ENCODE measurements at regions not wholly inside any gene's neighbourhood (a gene's known extent, or its start where the extent isn't known, plus 50 kb on each side); places are given as distances from the start of the nearest gene placed in this dataset.

DNA sequence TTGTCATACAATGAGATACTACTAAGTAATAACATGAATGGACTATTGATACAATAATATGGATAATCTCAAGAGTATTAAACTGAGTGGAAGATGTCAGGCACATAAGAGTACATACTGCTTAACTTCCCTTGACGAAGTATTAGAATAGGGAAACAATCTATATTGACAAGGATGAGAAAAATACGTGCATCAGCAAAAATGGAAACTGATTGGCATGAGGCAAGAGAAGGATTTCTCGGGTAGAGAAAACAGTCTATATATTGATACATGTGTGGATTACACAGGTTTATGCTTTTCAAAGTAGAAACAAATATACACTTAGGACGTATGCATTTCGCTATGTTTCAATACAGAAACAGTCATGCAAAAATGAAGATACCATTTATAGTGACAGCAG is 57.4 kb downstream of the PRR20E start:
- Histone ChIP-seq H3K9me3 (ENCODE audit: control insufficient read depth, insufficient read depth, low read length) (no peaks in the 10 kb centered on the region), H3K27me3 (ENCODE audit: control insufficient read depth, insufficient read depth, low read length) (no peaks in the 10 kb centered on the region), H3K9ac (ENCODE audit: low read depth, low read length) (no peak overlapping the region), H3K4me1 (ENCODE audit: control insufficient read depth, insufficient read depth, low read length) (no peaks in the 10 kb centered on the region), H3K4me3 (ENCODE audit: low read depth, low read length) (no peak overlapping the region), H3K36me3 (ENCODE audit: control insufficient read depth, insufficient read depth, low read length) (no peaks in the 10 kb centered on the region), H3K27ac (ENCODE audit: low read depth, low read length) (no peak overlapping the region)

DNA sequence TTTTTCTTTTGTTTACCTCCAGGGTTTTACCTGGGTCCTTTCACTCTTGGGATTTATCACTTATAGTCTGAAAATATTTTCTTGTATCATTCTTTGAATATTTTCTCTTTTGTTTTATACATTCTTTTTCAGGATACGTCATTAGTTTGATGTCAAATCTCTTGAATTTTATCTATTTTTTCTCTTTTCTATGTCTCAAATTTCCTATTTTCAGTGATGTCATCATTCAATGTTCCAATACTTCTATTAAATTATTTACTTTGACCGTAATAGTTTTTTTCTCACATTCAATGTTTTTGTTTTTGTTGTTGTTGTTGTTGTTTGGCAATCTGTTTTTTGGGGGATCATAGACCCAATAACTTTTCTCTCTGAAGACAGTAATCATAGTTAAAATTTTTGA is 83.5 kb downstream of the PRR20E start:
- no peaks in the 10 kb centered on the region for H3K9me3 ChIP-seq (ENCODE audit: control insufficient read depth, insufficient read depth, low read length)
- H3K27me3 ChIP-seq (ENCODE audit: control insufficient read depth, insufficient read depth, low read length): no peaks in the 10 kb centered on the region
- H3K27ac ChIP-seq (ENCODE audit: low read depth, low read length): no peak overlapping the region
- no peak overlapping the region for H3K4me3 ChIP-seq (ENCODE audit: low read depth, low read length)
- no peaks in the 10 kb centered on the region for H3K4me1 ChIP-seq (ENCODE audit: control insufficient read depth, insufficient read depth, low read length)
- no peak overlapping the region for H3K9ac ChIP-seq (ENCODE audit: low read depth, low read length)
- no peaks in the 10 kb centered on the region for H3K36me3 ChIP-seq (ENCODE audit: control insufficient read depth, insufficient read depth, low read length)

DNA sequence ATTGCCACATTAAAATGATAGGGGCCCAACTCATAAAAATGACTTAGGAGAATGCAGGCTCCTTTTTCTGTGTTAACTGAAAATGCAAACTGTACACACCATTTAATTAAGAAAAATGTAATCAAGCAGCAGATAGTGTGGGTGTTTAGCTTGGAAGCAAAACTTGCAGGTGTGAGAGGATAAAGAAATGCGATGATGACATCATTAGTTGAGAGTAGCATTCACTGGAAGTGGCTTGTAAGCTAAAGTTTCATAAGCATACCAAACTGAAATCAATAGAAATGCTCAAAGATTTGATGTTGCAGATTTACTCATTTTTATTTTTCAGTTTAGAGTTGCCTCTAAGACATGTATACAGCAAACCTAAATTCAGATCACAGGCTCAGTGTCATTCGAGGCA is 86.6 kb downstream of the PRR20E start:
- no peaks in the 10 kb centered on the region for H3K27me3 ChIP-seq (ENCODE audit: control insufficient read depth, insufficient read depth, low read length)
- no peak overlapping the region for H3K4me3 ChIP-seq (ENCODE audit: low read depth, low read length)
- H3K9me3 ChIP-seq (ENCODE audit: control insufficient read depth, insufficient read depth, low read length): no peaks in the 10 kb centered on the region

DNA sequence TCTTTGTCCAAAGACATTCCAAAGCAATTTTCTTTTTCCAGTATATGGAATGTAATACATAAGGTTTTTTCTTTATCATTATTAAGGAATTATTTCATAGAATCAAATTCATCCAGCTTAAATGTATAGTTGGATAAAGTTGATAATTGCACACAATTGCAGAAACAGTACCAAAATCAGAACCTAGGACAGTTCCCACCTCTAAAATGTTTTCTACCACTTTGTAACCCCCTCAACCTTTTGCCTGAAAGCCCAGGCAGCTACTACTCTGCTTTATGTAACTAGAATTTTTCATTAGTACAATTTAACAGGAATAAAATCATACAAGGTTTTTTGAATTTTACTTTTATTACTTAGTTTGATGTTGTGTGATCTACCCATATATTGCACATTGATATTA is 98.0 kb downstream of the PRR20E start:
- H3K36me3 ChIP-seq (ENCODE audit: control insufficient read depth, insufficient read depth, low read length): no peaks in the 10 kb centered on the region
- no peaks in the 10 kb centered on the region for H3K4me1 ChIP-seq (ENCODE audit: control insufficient read depth, insufficient read depth, low read length)
- H3K9me3 ChIP-seq (ENCODE audit: control insufficient read depth, insufficient read depth, low read length): no peaks in the 10 kb centered on the region
- H3K4me3 ChIP-seq (ENCODE audit: low read depth, low read length): no peak overlapping the region
- no peak overlapping the region for H3K9ac ChIP-seq (ENCODE audit: low read depth, low read length)
- no peak overlapping the region for H3K27ac ChIP-seq (ENCODE audit: low read depth, low read length)
- H3K27me3 ChIP-seq (ENCODE audit: control insufficient read depth, insufficient read depth, low read length): no peaks in the 10 kb centered on the region

More for the DNA sequence above, 86.6 kb downstream of the PRR20E start:
- Histone ChIP-seq H3K27ac (ENCODE audit: low read depth, low read length) (no peak overlapping the region), H3K9ac (ENCODE audit: low read depth, low read length) (no peak overlapping the region), H3K4me1 (ENCODE audit: control insufficient read depth, insufficient read depth, low read length) (no peaks in the 10 kb centered on the region), H3K36me3 (ENCODE audit: control insufficient read depth, insufficient read depth, low read length) (no peaks in the 10 kb centered on the region)

DNA sequence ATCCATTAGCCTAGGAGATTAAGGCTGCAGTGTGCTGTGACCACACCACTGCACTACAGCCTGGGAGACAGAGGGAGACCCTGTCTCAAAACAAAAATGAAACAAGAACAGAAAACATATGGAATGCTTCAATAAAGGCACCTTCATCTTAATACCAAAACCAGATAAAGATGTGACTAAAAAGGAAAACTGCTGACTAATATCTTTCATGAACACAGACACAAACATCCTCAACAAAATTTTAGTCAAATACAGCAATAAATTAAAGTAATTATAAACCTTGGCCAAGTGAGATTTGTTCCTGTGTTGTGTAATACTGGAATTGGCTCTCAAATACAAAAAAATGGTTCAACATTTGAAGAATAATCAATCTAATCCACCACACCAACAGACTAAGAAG is 103.5 kb downstream of the PRR20E start:
- Histone ChIP-seq H3K27ac (ENCODE audit: low read depth, low read length) (no peak overlapping the region), H3K4me1 (ENCODE audit: control insufficient read depth, insufficient read depth, low read length) (no peaks in the 10 kb centered on the region), H3K9ac (ENCODE audit: low read depth, low read length) (no peak overlapping the region), H3K4me3 (ENCODE audit: low read depth, low read length) (no peak overlapping the region), H3K36me3 (ENCODE audit: control insufficient read depth, insufficient read depth, low read length) (no peaks in the 10 kb centered on the region), H3K9me3 (ENCODE audit: control insufficient read depth, insufficient read depth, low read length) (no peaks in the 10 kb centered on the region), H3K27me3 (ENCODE audit: control insufficient read depth, insufficient read depth, low read length) (no peaks in the 10 kb centered on the region)

DNA sequence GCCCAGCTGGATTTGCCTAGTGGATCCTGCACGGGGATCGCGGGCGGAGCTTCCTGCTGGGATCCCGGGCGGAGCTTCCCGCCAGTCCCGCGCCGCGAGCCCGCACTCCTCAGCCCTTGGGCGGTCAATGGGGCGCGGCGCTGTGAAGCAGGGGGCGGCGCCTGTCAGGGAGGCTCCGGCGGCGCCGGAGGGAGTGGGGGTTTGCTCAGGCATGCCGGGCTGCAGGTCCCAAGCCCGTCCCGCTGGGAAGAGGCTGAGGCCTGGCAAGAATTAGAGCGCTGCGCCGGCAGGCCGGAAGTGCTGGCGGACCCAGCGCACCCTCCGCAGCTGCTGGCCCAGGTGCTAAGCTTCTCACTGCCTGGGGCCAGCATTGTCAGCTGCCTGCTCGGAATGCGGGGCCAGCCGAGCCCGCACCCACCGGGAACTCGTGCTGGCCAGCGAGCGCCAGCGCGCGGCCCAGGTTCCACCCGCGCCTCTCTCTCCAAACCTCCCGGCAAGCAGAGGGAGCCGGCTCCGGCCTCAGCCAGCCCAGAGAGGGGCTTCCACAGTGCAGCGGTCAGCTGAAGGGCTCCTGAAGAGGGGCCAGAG is 119.6 kb downstream of the PRR20E start:
- Histone ChIP-seq H3K9ac (ENCODE audit: low read depth, low read length) (no peak overlapping the region), H3K27me3 (ENCODE audit: control insufficient read depth, insufficient read depth, low read length) (no peaks in the 10 kb centered on the region), H3K9me3 (ENCODE audit: control insufficient read depth, insufficient read depth, low read length) (0 out of 2 replicates have a peak, but pooled peaks cover 6% of the 10 kb centered on the region), H3K27ac (ENCODE audit: low read depth, low read length) (no peak overlapping the region), H3K4me3 (ENCODE audit: low read depth, low read length) (no peak overlapping the region), H3K4me1 (ENCODE audit: control insufficient read depth, insufficient read depth, low read length) (no peaks in the 10 kb centered on the region), H3K36me3 (ENCODE audit: control insufficient read depth, insufficient read depth, low read length) (no peaks in the 10 kb centered on the region)

DNA sequence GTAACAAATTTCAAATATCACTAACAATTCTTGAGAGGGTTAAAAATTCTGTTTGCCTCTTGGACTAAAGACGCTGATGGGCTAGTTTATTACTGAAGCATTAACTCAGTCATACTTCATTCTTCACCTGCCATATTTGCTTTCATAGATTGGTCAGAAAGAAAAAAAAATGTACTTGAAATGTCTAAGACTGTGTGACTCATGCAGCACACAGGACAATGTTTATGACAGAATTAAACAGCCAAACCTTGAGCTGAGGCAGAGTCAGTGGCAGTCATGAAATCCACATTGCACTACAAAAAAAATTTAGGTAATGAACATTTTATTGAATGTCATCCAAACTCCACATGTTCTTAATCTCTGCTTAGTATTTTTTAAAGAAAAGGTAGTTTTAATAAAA is 135.6 kb downstream of the PRR20E start:
- Histone ChIP-seq H3K4me3 (ENCODE audit: low read depth, low read length) (no peak overlapping the region), H3K27me3 (ENCODE audit: control insufficient read depth, insufficient read depth, low read length) (no peaks in the 10 kb centered on the region), H3K9me3 (ENCODE audit: control insufficient read depth, insufficient read depth, low read length) (no peaks in the 10 kb centered on the region), H3K27ac (ENCODE audit: low read depth, low read length) (no peak overlapping the region), H3K36me3 (ENCODE audit: control insufficient read depth, insufficient read depth, low read length) (no peaks in the 10 kb centered on the region), H3K4me1 (ENCODE audit: control insufficient read depth, insufficient read depth, low read length) (no peaks in the 10 kb centered on the region; the same call in 1 of the 2 replicates), H3K9ac (ENCODE audit: low read depth, low read length) (no peak overlapping the region)

DNA sequence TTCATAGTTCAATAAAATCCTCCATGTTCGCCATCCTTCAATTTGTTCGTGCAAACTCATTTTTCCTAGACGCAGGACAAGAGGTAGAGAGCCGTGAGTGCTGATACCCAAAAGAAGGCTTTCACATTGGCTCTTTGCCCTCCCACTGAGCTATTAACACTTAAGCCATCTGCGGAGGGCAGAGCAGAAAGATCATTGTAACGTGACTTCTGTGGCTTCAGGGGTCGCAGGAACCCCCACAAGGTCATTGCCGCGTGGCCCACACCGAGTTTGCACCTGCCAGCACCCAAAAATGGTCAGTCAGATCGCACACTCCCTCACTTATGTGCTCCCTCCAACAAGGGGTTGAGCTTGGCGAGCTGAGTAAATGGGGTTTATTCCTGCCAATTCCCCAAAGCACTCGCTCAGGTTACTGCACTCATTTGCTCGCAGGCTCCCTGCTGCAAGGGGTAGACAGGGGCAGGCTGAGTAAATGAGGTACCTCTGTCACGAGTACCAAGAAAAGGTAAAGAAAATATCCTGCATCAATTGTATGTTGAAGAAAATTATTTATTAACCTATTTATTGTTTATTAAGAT is 144.1 kb downstream of the PRR20E start:
- Histone ChIP-seq H3K9me3 (ENCODE audit: control insufficient read depth, insufficient read depth, low read length) (no peaks in the 10 kb centered on the region), H3K4me3 (ENCODE audit: low read depth, low read length) (peak overlapping the region; percentile 53), H3K27ac (ENCODE audit: low read depth, low read length) (no peak overlapping the region), H3K27me3 (ENCODE audit: control insufficient read depth, insufficient read depth, low read length) (no peaks in the 10 kb centered on the region), H3K9ac (ENCODE audit: low read depth, low read length) (no peak overlapping the region), H3K4me1 (ENCODE audit: control insufficient read depth, insufficient read depth, low read length) (peaks cover 19% of the 10 kb centered on the region), H3K36me3 (ENCODE audit: control insufficient read depth, insufficient read depth, low read length) (no peaks in the 10 kb centered on the region)

DNA sequence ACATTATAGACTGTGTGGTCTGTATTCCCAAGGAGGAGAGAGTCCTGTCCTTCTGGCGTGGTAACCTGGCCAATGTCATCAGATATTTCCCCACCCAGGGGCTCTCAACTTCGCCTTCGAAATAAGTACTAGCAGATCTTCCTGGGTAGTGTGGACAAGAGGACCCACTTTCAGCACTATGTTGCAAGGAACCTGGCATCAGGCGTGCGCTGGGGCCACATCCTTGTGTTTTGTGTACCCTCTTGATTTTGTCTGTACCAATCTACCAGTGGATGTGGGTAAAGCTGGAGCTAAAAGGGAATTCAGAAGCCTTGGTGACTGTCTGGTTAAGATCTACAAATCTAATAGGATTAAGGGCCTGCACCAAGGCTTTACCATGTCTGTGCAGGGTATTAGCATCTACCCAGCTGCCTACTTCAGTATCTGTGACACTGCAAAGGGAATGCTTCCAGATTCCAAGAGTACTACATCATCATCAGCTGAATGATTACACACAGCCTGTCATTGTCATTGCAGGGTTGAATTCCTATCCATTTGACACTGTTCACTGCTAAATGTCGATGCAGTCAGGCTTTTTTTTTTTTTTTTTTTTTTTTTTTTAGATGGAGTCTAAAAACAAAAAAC is 148.0 kb downstream of the PRR20E start:
- Histone ChIP-seq H3K36me3 (ENCODE audit: control insufficient read depth, insufficient read depth, low read length) (no peaks in the 10 kb centered on the region), H3K4me1 (ENCODE audit: control insufficient read depth, insufficient read depth, low read length) (peaks cover 14% of the 10 kb centered on the region)

DNA sequence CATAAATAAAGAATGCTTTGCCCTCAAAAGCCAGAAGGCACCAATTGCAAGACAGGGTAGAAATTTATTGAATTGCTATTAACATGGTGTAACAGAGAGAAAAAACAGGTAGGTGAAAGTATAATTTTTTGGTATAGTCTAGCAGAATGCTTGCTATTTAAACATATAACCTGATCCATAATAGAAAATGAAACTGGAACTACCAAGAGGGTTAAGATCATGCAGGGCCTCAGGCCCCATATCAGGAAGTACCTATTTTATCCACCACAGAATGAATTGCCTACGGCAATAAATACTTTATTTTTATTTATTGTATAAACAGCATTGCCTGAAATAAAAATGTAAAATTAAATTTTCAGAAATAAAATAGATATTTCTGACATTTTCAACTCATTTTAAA is 159.5 kb downstream of the PRR20E start:
- no peak overlapping the region for H3K4me3 ChIP-seq (ENCODE audit: low read depth, low read length)
- H3K4me1 ChIP-seq (ENCODE audit: control insufficient read depth, insufficient read depth, low read length): no peaks in the 10 kb centered on the region
- H3K9ac ChIP-seq (ENCODE audit: low read depth, low read length): no peak overlapping the region
- no peaks in the 10 kb centered on the region for H3K27me3 ChIP-seq (ENCODE audit: control insufficient read depth, insufficient read depth, low read length)
- no peaks in the 10 kb centered on the region for H3K36me3 ChIP-seq (ENCODE audit: control insufficient read depth, insufficient read depth, low read length)
- H3K27ac ChIP-seq (ENCODE audit: low read depth, low read length): no peak overlapping the region
- H3K9me3 ChIP-seq (ENCODE audit: control insufficient read depth, insufficient read depth, low read length): no peaks in the 10 kb centered on the region

More for the DNA sequence above, 148.0 kb downstream of the PRR20E start:
- Histone ChIP-seq H3K27me3 (ENCODE audit: control insufficient read depth, insufficient read depth, low read length) (no peaks in the 10 kb centered on the region), H3K9me3 (ENCODE audit: control insufficient read depth, insufficient read depth, low read length) (no peaks in the 10 kb centered on the region), H3K9ac (ENCODE audit: low read depth, low read length) (no peak overlapping the region), H3K4me3 (ENCODE audit: low read depth, low read length) (no peak overlapping the region), H3K27ac (ENCODE audit: low read depth, low read length) (no peak overlapping the region)

DNA sequence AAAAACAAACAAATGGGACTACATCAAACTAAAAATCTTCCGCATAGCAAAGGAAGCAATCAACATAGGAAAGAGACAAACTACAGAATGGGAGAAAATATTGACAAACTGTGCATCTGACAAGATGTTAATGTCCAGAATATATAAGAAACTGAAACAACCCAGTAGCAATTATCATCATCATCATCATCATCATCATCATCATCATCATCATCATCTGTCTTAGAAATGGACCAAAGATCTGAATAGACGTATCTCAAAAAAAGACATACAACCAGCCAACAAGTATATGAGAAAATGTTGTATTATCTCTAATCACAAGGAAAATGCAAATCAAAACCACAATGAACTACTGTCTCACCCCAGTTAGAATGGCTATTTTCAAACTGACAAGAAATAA is 173.9 kb downstream of the PRR20E start:
- Histone ChIP-seq H3K27me3 (ENCODE audit: control insufficient read depth, insufficient read depth, low read length) (no peaks in the 10 kb centered on the region), H3K4me3 (ENCODE audit: low read depth, low read length) (no peak overlapping the region), H3K36me3 (ENCODE audit: control insufficient read depth, insufficient read depth, low read length) (no peaks in the 10 kb centered on the region), H3K9me3 (ENCODE audit: control insufficient read depth, insufficient read depth, low read length) (no peaks in the 10 kb centered on the region), H3K4me1 (ENCODE audit: control insufficient read depth, insufficient read depth, low read length) (no peaks in the 10 kb centered on the region), H3K27ac (ENCODE audit: low read depth, low read length) (no peak overlapping the region), H3K9ac (ENCODE audit: low read depth, low read length) (no peak overlapping the region)
